Osteoblast (primary cell): ENCODE measurements at regions not wholly inside any gene's neighbourhood (a gene's known extent, or its start where the extent isn't known, plus 50 kb on each side); places are given as distances from the start of the nearest gene placed in this dataset. TPM values are rescaled to one million over a fixed set of nuclear protein-coding genes. Genes with fewer than 3 reads are reported as not detected.

Experiments used
- DNase-seq: peaks from one replicate; pipeline ENCODE4 v3.0.0; 2011; ENCODE audit warnings: low spot score, mixed read lengths; ENCODE audit not compliant: insufficient read length; ENCODE audit errors: missing footprints
- H2AFZ ChIP-seq: 2 replicates; pipeline ENCODE4 v1.6.0; 2011; ENCODE audit warnings: mild to moderate bottlenecking, low read length
- H3K27ac ChIP-seq: 2 replicates; pipeline ENCODE4 v1.5.1; 2011; ENCODE audit warnings: mild to moderate bottlenecking, low read depth, low read length, moderate library complexity
- H3K27me3 ChIP-seq: 2 replicates; pipeline ENCODE4 v1.6.0; 2012; ENCODE audit warnings: mild to moderate bottlenecking, control low read depth, inconsistent platforms, low read length, moderate library complexity; ENCODE audit not compliant: insufficient read depth
- H3K36me3 ChIP-seq: 2 replicates; pipeline ENCODE4 v1.5.1; 2011; ENCODE audit warnings: mild to moderate bottlenecking, low read length, control low read depth, moderate library complexity; ENCODE audit not compliant: insufficient read depth
- H3K4me1 ChIP-seq: 2 replicates; pipeline ENCODE4 v1.5.1; 2011; ENCODE audit warnings: mild to moderate bottlenecking, low read length, control low read depth, moderate library complexity; ENCODE audit not compliant: insufficient read depth
- H3K4me2 ChIP-seq: 2 replicates; pipeline ENCODE4 v1.6.0; 2011; ENCODE audit warnings: mild to moderate bottlenecking, low read length; ENCODE audit not compliant: insufficient read depth
- H3K4me3 ChIP-seq: fragments of 200-600 bp; sonication (generic); 3 replicates; pipeline ENCODE4 v1.5.1; 2012; ENCODE audit warnings: mild to moderate bottlenecking, low read length, inconsistent platforms; ENCODE audit not compliant: insufficient read depth
- H3K79me2 ChIP-seq: 2 replicates; pipeline ENCODE4 v1.6.0; 2012; ENCODE audit warnings: mild to moderate bottlenecking, low read length, control low read depth, inconsistent platforms; ENCODE audit not compliant: insufficient read depth
- H3K9me3 ChIP-seq: 2 replicates; pipeline ENCODE4 v1.5.1; 2011; ENCODE audit warnings: low read depth, low read length, control low read depth
- H4K20me1 ChIP-seq: 2 replicates; pipeline ENCODE4 v1.6.0; 2012; ENCODE audit warnings: mild to moderate bottlenecking, low read length, control low read depth; ENCODE audit not compliant: insufficient read depth
- CTCF ChIP-seq: IDR thresholded peaks from 2 replicates; pipeline ENCODE4 v1.5.1; 2011; ENCODE audit warnings: mild to moderate bottlenecking, low read depth, low read length, moderate library complexity; ENCODE audit errors: extremely low read depth
- small RNA-seq: library from RNA; depleted of rRNA; stranded (forward); fragments of <200 nt; gene quantifications from one replicate; pipeline ENCODE3, GENCODE V24; 2012

GRCh38 chr10:65861249-65861648, 1064.6 kb upstream of the LRRTM3 start:
- Histone ChIP-seq H3K4me2 (no peak overlapping the region), H3K4me3 (no peak overlapping the region), H2AFZ (no peak overlapping the region), H3K79me2 (no peaks in the 10 kb centered on the region), H3K4me1 (no peaks in the 10 kb centered on the region), H4K20me1 (no peaks in the 10 kb centered on the region), H3K36me3 (no peaks in the 10 kb centered on the region), H3K27ac (no peak overlapping the region), H3K9me3 (no peaks in the 10 kb centered on the region), H3K27me3 (no peaks in the 10 kb centered on the region)
- TF ChIP-seq CTCF = no peak
- DNase-seq = no peak

Small RNA genes in the stretch of these regions (small RNA-seq; reads per million reads assigned to genes)
- not detected for gene CYP2C61P
